Tibial nerve (tissue), 4 donors: ENCODE measurements at regions not wholly inside any gene's neighbourhood (a gene's known extent, or its start where the extent isn't known, plus 50 kb on each side); places are given as distances from the start of the nearest gene placed in this dataset.

Experiments used
- EP300 ChIP-seq, 2 donors: sonication (generic); formaldehyde crosslinking; IDR thresholded peaks; one replicate each; pipeline ENCODE4 v1.6.1; 2017; ENCODE audit warnings: antibody characterized with exemption in 2 of 2, mild to moderate bottlenecking in 1 of 2
- TF ChIP-seq, protein P1 (sequence below), 5 experiments: fragments of 200-600 bp in 3 of 5; fragments of 450-650 bp in 2 of 5; sonication (generic) in 3 of 5; IDR thresholded peaks; one replicate each; pipeline ENCODE4 v1.5.1; 2016 to 2019; ENCODE audit warnings: antibody characterized with exemption in 5 of 5, mild to moderate bottlenecking in 3 of 5, moderate library complexity in 2 of 5

DNA sequence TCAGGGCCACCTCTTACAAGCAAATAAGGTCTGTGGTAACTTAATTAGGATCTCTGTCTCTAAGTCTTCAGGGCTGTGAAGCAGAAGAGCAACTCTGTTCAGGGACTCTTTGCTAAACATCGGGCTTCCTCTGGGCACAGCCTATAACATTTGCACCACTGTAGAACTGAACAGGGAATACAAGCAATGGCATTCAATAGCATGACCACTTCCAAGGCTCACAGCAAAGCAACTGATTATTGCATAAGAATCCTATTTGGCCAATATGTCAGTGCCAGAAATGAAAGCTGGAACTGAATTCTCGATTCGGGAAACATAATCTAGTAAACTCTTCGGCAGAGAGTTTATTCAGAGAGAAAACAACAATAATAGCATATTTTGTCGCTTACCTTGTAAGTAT, 92.2 kb upstream of the AMZ2 start:
- TF ChIP-seq, protein P1, sequence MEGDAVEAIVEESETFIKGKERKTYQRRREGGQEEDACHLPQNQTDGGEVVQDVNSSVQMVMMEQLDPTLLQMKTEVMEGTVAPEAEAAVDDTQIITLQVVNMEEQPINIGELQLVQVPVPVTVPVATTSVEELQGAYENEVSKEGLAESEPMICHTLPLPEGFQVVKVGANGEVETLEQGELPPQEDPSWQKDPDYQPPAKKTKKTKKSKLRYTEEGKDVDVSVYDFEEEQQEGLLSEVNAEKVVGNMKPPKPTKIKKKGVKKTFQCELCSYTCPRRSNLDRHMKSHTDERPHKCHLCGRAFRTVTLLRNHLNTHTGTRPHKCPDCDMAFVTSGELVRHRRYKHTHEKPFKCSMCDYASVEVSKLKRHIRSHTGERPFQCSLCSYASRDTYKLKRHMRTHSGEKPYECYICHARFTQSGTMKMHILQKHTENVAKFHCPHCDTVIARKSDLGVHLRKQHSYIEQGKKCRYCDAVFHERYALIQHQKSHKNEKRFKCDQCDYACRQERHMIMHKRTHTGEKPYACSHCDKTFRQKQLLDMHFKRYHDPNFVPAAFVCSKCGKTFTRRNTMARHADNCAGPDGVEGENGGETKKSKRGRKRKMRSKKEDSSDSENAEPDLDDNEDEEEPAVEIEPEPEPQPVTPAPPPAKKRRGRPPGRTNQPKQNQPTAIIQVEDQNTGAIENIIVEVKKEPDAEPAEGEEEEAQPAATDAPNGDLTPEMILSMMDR (IDR thresholded peaks at IDR 0.05), result no peak
- no peak for TF ChIP-seq EP300 (IDR thresholded peaks at IDR 0.05)
